DMS114 treated with DMSO at 0.1 percent for 48 hours (cell line): ENCODE measurements at regions not wholly inside any gene's neighbourhood (a gene's known extent, or its start where the extent isn't known, plus 50 kb on each side); places are given as distances from the start of the nearest gene placed in this dataset.
"Not testable (repeated sequence)": the region's sequence is repeated elsewhere in the genome, so short reads cannot be mapped to it uniquely, and the experiment has no call there.

Source experiments
- DNase-seq: peaks from one replicate; lab custom pipeline; 2025; ENCODE audit not compliant: unreplicated experiment; lab: John Stamatoyannopoulos, UW

DNA sequence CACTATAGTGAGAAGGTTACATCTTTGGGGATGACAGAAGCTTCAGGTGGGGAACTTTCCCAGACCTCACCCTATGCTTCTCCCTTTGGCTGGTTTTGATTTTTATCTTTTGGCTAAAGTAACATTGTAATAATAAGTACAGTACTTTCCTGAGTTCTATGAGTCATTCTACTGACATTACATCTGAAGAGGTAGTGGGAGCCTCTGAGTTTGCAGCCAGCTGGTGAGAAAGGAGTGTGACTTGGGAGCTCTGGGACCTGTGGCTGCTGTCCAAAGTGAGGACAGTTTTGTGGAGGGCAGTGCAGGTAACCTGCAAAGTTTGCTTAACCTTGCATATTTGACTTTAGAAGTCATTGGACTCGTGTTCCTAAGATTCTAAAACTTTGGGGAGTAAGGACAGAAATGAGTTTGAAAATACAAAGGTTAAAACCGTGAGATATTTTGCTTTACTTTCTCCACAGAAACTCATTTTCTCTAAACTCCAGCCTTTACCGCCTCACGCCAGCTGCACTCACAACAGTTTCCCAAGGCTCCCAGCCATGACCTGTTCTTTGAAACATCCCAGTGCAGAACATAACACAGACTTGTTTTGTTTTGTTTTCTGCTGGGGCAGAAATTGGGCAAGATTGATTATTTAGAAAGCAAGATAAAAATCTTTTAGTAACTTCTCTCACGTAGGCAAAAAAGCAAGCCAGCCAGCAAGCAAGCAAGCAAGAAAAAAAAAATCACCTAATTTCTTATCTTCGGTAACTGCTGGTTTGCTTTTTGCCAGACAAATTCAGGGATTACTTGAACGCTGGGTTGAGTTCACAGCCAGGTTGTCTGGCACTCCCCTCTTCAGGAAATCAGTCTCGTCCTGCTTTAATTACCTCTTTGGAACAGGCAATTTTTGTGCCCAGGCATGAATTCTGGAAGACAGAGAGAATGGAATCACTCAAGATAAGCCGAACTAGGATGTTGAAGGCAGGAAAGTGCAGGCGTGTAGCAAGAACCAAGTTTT is 478.3 kb upstream of the ISX start:
- no peak for DNase-seq

DNA sequence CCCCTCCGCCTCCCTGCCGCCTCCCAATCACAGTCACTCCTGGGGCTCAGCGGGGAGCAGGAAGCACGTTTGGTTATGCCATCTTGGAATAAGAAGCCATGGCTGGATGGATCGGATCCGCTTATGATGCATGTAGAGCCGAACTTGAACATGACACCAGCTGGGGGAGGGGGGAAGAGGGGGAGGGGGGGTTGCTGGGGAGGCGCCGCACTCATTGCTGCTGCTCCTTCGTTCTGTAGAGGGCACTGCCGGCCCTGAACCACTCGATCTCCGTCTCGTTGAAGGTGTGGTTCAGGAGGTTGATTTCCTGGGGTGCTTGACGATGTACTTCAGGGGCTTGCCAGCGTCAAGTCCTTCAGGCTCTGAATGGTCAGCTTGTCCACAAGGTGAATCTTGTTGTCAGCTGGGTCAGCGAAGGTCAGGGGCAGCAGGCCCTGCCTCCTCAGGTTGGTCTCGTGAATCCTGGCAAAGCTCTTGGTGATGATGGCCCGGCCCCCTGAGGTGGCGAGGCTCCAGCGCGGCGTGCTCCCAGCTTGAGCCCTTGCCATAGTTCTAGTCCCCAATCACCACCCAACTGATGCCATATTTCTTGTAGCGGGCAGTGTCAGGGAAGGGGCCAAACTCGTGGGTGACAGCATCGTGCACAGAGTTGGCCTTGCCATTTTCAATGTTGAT is 476.9 kb upstream of the ISX start:
- DNase-seq = no peak

DNA sequence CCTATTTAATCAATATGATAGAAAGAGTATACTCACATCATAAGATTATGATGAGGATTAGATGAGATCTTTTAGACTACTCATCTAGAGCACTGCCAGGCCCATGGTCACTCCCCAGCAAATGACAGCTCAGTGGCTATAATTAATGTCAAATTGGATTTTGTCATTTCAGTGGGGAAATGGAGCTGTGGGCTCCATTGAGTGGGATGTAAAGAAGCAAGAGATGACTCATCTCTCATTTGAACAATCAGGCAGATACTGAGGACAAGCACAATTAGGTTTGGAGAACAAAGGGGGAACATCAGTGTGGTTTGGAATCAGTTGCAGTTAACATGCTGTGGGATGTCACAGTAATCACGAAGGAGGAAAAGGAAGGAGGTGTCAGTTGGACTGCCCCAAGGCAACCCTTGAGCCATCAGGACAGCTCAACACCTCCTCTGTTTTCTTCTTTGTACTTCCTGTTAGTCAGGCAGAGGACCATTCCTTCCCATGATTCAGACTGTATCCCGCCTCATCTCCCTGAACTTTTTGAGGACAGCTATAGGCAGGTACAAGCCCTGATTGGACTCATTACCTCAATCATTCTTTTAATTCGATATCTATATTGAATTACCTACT is 473.7 kb upstream of the ISX start:
- DNase-seq = no peak

DNA sequence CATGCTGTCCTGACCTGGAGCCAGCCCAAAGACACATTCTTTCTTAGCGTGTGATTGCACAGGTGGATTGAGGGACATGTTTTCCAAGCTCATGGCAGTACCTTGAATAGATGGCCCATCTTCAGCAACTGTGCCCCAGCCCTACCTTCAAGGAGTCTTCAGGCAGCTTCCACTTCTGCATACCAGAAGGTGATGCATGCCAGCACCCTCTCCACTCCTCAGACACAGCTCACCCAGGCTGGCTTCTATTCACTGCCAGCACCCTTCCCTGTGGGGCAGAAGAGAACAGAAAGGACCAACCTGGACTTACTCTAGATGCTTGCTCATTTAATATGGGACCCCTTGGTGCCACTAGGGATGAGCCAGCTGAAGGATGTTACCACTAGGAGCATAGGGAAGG is 466.4 kb upstream of the ISX start:
- DNase-seq = no peak

DNA sequence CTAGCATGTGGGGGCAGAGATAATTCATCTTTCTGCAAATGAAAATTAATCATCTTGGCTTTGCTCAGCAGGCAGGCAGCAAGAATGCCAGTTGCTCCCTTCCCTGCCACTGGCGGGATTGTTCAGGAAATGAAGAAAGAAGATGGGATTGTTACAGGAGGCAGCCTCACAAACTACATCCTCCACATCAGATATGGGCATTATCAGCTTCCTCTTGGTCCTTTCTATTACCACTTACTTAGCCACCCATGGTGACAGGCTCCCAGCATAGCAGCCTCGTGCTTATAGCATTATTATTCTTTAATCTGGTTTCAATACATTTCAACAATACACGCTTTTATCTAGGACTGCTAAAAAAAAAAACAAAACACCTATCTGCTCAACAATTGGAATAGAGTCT is 461.6 kb upstream of the ISX start:
- DNase-seq = no peak

DNA sequence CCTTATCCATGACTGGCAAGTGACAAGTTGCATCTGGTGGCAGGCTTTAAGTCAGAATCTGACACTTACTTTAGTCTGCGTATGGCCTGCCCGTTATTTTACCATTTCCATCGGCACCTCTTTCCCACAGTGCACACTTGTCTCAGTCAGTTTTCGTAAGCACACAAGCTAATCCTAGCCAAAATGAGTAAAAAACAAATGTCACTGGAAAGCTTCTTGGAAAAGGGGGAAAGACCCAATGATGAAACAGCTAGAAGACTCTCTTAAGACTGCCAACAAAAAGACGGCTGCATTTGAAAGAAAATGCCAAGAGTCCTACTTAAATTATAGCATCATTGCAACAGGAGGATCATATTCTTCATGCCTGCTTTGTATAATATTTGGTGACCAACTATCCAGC is 457.9 kb upstream of the ISX start:
- no peak for DNase-seq

DNA sequence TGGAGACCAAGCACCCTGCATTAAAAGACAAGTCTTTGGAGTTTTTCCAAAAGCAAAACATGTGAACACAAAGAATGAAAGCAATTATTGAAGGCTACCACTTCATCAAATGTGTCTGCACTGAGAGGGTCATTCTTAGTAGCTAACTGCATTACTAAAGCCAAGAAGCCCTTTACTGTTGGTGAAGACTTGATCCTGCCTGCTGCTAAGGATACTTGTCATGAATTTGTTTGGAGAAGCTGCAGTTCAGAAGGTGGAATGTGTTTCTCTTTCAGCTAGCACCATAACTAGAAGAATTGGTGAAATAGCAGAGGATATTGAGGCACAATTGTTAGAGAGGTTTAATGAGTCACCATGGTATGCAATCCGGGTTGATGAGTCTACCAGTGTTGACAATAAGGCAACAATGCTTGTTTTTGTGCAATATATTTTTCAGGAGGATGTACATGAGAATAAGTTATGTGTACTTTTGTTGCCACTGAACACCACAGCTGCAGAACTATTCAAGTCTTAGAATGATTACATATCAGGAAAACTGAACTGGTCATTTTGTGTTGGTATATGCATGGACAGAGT is 457.3 kb upstream of the ISX start:
- DNase-seq = no peak

DNA sequence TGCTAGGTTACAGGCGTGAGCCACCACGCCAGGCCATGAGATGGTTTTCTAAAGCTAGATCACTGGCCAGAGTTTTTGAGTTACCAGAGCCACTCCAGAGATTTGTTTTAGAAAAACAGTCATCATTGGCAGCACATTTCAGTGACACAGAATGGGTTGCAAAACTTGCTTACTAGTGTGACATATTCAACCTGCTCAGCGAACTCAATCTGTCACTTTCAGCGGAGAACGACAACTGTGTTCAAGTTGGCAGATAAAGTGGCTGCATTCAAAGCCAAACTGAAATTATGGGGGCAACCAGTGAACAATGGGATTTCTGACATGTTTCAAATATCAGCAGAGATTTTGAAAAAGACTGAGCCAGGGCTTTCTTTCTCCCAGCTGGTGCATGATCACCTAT is 456.3 kb upstream of the ISX start:
- no peak for DNase-seq

DNA sequence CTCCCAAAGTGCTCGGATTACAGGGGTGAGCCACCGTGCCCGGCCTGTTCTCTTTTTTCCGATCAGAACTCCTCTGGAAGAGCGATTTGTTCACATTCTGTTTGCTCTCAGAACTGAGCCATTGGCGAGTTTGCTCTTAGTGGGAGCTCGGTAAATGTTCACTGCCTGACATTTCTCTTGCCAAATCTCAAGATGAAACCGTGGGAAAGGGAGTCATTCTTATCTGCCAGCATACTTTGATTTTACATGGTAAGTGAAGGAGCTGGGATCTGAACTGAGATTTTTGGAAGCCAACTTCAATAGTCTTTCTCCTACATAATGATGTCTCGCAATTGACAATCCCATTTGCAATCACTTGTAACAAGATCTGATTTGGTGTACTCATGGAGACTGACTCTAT is 445.8 kb upstream of the ISX start:
- no peak for DNase-seq

DNA sequence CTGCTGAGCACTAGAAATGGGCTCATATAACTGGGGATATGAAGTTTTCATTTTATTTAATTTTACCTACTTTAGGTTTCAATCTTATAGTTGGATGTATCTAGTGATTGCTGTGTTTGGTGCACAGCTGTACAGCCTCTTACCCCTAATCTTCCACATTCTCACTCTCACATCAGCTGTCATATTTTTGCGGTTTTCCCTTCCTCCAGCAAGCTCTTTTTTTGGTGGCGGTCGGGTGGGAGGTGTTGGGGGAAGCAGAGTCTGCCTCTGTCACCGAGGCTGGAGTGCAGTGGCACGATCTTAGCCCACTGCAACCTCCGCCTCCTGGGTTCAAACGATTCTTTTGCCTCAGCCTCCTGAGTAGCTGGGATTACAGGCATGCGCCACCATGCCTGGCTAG is 445.1 kb upstream of the ISX start:
- no peak for DNase-seq

DNA sequence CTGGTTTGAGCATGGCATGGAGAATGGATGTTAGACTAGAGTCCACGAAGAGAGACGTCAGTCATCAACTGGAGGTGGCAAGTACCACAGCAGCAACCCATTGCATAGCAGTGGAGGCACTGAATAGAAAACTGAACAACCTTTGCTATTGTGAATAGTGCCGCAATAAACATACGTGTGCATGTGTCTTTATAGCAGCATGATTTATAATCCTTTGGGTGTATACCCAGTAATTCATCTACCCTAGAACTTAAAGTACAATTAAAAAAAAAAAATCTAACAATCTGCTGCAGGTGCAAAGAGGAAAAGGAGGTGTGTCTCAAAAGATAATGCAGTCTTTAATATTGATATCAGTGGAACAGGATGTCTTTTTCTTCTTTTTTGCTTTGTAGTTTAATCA is 443.4 kb upstream of the ISX start:
- DNase-seq = no peak

DNA sequence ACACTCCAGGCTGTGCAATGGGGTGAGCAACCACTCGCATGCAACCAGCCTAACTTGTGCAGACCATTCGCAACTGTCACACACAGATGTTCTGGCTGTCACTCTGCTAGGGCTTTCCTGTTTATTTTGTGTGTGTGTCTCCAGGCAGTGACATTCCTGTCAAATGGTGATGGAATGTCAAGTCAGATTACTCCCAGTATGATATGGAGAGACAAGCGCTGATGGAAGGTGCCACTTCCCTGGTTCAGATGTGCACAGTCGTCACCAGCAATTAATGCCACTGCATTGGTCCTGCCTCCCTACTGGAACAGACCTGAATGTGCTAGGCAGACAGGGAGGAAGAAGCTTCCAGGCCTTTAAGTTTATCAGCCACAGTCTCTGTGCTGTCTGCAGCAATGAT is 442.4 kb upstream of the ISX start:
- DNase-seq = no peak

DNA sequence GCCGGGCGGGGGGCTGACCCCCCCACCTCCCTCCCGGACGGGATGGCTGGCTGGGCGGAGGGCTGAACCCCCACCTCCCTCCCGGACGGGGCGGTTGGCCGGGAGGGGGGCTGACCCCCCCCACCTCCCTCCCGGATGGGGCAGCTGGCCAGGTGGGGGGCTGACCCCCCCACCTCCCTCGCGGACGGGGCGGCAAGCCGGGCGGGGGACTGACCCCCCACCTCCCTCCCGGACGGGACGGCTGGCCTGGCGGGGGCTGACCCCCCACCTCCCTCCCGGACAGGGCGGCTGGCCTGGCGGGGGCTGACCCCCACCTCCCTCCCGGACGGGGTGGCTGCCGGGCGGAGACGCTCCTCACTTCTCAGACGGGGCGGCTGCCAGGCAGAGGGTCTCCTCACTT is 440.1 kb upstream of the ISX start:
- not testable (repeated sequence) for DNase-seq

DNA sequence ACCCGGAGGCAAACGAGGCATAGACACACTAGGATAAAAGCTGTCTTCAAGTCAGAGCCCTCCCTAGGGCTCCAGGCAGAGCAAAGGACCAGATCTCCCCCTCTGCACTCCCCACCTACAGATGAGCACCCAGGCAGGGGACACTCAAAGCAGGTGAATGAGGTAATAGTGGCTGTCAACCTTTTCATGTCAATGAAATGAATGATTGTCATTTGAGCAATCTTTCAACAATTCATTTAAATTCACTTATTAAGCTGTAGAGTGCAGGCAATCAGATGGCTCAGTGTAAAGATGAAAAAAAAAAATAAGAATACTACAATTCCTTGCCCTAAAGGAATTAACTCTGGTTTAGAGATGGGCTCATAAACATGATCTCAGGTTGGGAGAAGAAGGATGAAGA is 427.8 kb upstream of the ISX start:
- no peak for DNase-seq

DNA sequence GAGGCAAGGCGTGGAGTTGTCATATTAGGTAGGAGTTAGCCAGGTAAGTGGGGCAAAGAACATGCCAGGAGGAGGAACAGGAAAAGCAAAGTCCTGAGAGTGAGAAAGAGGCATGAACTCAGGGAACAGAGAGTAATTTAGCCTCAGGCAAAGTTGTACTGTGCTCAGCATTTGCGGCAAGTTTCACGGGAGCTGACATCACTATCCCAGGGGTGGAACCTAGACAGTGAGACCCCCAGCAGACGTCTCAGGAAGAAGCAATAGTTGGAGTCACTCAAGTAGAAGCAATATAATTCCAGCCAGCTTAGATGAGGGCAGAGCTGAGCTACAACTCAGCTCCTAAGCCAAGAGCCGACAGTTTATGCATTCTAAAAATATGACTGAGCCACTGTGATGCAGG is 426.0 kb upstream of the ISX start:
- no peak for DNase-seq

DNA sequence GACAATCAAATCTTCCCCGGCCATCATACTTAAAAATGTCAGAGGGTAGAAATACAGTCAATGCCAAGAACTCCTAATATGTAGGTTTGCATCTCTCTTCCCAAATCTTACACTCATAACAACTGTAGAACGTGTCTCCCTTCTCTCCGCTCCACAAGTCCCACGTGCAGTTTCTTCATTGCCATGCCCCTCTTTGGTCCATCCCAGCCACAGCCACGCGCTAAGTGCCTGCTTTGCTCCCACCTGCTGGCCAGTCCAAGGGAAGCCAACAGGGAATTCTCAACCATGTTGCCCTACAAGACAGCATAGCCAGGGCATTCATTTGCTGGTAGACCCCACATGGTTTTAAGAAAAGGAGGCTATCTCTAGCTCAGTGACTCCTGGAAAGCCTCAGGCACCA is 420.6 kb upstream of the ISX start:
- no peak for DNase-seq

DNA sequence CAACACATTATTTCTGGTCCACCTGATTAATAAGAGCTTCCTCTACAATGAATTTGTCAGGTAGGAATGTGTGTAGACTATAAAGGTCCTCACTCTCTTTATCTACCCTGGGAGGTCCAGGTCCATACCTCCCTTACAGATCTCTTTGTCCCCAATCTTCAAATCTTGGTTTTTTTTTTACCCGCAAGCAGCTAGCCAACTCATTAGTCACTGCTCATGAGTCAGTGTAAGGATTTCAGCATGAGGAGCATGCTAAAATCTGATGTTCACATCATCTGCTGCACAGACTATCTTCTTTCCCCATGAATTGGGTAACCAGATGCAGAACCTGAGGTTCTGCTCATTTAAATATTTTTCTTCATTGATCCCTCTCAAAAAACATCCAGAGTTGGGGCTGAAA is 397.0 kb upstream of the ISX start:
- DNase-seq = no peak

DNA sequence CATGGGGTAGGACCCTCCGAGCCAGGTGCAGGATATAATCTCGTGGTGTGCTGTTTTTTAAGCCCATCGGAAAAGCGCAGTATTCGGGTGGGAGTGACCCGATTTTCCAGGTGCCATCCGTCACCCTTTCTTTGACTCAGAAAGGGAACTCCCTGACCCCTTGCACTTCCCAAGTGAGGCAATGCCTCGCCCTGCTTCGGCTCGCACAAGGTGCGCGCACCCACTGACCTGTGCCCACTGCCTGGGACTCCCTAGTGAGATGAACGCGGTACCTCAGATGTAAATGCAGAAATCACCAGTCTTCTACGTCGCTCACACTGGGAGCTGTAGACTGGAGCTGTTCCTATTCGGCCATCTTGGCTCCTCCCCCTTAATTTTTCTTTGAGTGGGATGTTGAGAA is 382.9 kb upstream of the ISX start:
- not testable (repeated sequence) for DNase-seq

DNA sequence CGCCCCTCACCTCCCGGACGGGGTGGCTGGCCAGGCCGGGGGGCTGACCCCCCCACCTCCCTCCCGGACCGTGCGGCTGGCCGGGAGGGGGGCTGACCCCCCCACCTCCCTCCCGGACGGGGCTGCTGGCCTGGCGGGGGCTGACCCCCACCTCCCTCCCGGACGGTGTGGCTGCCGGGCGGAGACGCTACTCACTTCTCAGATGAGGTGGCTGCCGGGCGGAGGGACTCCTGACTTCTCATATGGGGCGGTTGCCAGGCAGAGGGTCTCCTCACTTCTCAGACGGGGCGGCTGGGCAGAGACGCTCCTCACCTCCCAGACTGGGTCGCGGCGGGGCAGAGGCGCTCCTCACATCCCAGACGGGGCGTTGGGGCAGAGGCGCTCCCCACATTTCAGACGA is 381.7 kb upstream of the ISX start:
- not testable (repeated sequence) for DNase-seq

DNA sequence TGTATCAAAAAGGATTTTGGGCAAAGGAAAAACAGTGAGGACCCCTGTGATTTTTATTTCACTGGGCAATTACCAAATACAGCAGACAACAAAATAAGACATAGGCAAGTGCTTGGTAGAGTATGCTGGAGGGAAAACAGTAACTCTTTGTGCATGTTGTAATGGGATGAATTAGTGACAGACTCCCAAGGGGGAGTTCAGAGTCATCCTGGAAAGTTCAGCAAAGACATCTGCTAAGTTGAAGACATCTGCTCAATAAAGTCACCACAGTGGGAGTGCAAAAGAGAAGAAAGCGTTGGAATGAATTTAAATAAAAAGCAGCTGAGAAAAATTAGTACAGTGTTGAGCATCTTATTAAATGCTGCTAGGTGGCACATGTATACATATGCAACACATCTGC is 378.8 kb upstream of the ISX start:
- DNase-seq = no peak

DNA sequence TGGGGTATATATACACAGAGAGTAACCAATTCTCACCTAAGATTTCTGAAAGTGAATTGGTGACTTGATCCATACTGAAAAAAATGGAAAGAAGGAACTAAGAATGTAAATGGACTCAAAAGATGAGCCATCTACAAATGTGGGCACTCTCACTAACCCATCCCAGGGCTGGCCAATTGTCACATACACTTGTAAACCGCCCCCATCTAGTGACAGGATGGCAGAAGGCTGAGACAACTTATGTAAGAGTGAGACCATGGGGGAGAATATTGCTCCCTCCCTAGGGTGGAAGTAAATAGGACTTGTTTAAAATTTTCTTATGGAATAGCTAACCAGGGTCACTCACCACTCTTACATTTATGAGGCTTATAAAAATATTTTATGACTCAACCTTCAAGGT is 377.1 kb upstream of the ISX start:
- DNase-seq = no peak

DNA sequence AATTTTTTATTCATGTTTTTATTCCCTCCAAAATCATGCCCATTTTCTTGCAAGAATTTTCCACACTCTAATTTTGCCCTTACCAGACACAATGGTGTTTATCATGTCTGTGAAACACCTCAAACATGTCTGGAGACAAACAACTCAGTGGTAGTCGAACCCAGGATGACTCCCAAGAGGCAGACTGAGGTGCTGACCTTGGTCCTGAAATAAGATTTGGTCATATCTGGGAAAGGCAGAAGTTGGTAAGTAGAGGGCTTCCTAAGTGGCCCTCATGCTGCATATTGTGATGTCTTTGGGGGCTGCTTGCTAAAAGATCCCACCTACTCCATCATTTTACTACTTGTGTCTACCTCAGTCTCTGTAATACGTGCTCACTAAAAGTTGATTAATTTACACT is 369.4 kb upstream of the ISX start:
- no peak for DNase-seq
